Activated naive CD4-positive, alpha-beta T cell treated with anti-CD3 and anti-CD28 coated beads, Interleukin-2, amount 50 U/mL, for 72 hours (primary cell): ENCODE measurements at regions not wholly inside any gene's neighbourhood (a gene's known extent, or its start where the extent isn't known, plus 50 kb on each side); places are given as distances from the start of the nearest gene placed in this dataset.

Source experiments
- ATAC-seq, 2 donors: fragments of 150-1000 bp; cut with Tn5 transposase; 2 replicates each; pipeline ENCODE4 v1.10.0; 2021; ENCODE audit warnings: mild to moderate bottlenecking in 2 of 2, moderate library complexity in 2 of 2
- DNase-seq, 2 donors: peaks; one replicate each; pipeline ENCODE4 v3.0.0; 2021 to 2022; ENCODE audit warnings: low spot score in 2 of 2
- H3K27ac Mint-ChIP-seq, 2 donors: one replicate each; pipeline ENCODE4 v1.8.0; 2022; ENCODE audit warnings: mild to moderate bottlenecking in 2 of 2, mixed read lengths in 2 of 2
- H3K36me3 Mint-ChIP-seq, 2 donors: one replicate each; pipeline ENCODE4 v1.8.0; 2022; ENCODE audit warnings: mixed read lengths in 2 of 2
- H3K9me3 Mint-ChIP-seq, 2 donors: one replicate each; pipeline ENCODE4 v1.8.0; 2022; ENCODE audit warnings: mixed read lengths in 2 of 2

- Mint-ChIP-seq H3K9me3 (no peaks in the 10 kb centered on the region), H3K36me3 (no peaks in the 10 kb centered on the region), H3K27ac (no peak overlapping the region)
- DNase-seq (no peak), ATAC-seq (no peak)
Observed at GRCh38 chr6:1027109-1027794, 284.6 kb upstream of the FOXQ1 start.

- Mint-ChIP-seq H3K36me3 (peaks cover 0 to 9% of the 10 kb centered on the region in 2 donors), H3K9me3 (peaks cover 3 to 13% of the 10 kb centered on the region in 2 donors), H3K27ac (no peak overlapping the region)
- ATAC-seq = no peak
- no peak for DNase-seq
Observed at GRCh38 chr6:1025821-1026220, 286.1 kb upstream of the FOXQ1 start.

- Mint-ChIP-seq H3K27ac (no peak overlapping the region), H3K36me3 (peaks cover 0 to 9% of the 10 kb centered on the region in 2 donors), H3K9me3 (peaks cover 3 to 13% of the 10 kb centered on the region in 2 donors)
- ATAC-seq (no peak), DNase-seq (no peak)
Observed at GRCh38 chr6:1024587-1024986, 287.3 kb upstream of the FOXQ1 start.

GRCh38 chr6:1024161-1024560 is 287.7 kb upstream of the FOXQ1 start:
- Mint-ChIP-seq H3K36me3 (peaks cover 0 to 9% of the 10 kb centered on the region in 2 donors), H3K9me3 (peaks cover 3 to 13% of the 10 kb centered on the region in 2 donors), H3K27ac (no peak overlapping the region)
- ATAC-seq = no peak
- DNase-seq = no peak

GRCh38 chr6:1023229-1023628 is 288.7 kb upstream of the FOXQ1 start:
- Mint-ChIP-seq H3K27ac (no peak overlapping the region), H3K36me3 (peaks cover 0 to 9% of the 10 kb centered on the region in 2 donors), H3K9me3 (peaks cover 3 to 13% of the 10 kb centered on the region in 2 donors)
- DNase-seq = no peak
- no peak for ATAC-seq

GRCh38 chr6:1022719-1023118 is 289.2 kb upstream of the FOXQ1 start:
- DNase-seq (no peak), ATAC-seq (no peak)
- Mint-ChIP-seq H3K9me3 (peaks cover 3 to 13% of the 10 kb centered on the region in 2 donors), H3K27ac (no peak overlapping the region), H3K36me3 (peaks cover 0 to 9% of the 10 kb centered on the region in 2 donors)

- Mint-ChIP-seq H3K27ac (no peak overlapping the region), H3K36me3 (peaks cover 0 to 9% of the 10 kb centered on the region in 2 donors), H3K9me3 (peaks cover 3 to 13% of the 10 kb centered on the region in 2 donors)
- ATAC-seq = no peak
- no peak for DNase-seq
Observed at GRCh38 chr6:1020837-1021236, 291.1 kb upstream of the FOXQ1 start.

GRCh38 chr6:1020133-1020532 is 291.8 kb upstream of the FOXQ1 start:
- DNase-seq (no peak), ATAC-seq (no peak)
- peaks cover 0 to 9% of the 10 kb centered on the region in 2 donors for H3K36me3 Mint-ChIP-seq
- peaks cover 3 to 13% of the 10 kb centered on the region in 2 donors for H3K9me3 Mint-ChIP-seq
- H3K27ac Mint-ChIP-seq = no peak overlapping the region

GRCh38 chr6:1018041-1018440 is 293.9 kb upstream of the FOXQ1 start:
- ATAC-seq (no peak), DNase-seq (no peak)
- Mint-ChIP-seq H3K27ac (no peak overlapping the region), H3K36me3 (peaks cover 0 to 9% of the 10 kb centered on the region in 2 donors), H3K9me3 (peaks cover 3 to 13% of the 10 kb centered on the region in 2 donors)

GRCh38 chr6:1016329-1017302 is 295.3 kb upstream of the FOXQ1 start:
- H3K9me3 Mint-ChIP-seq = peaks cover 1 to 7% of the 10 kb centered on the region in 2 donors
- no peak overlapping the region for H3K27ac Mint-ChIP-seq
- ATAC-seq (no peak), DNase-seq (no peak)
- peaks cover 0 to 3% of the 10 kb centered on the region in 2 donors for H3K36me3 Mint-ChIP-seq

- ATAC-seq (no peak), DNase-seq (no peak)
- H3K36me3 Mint-ChIP-seq = no peaks in the 10 kb centered on the region
- H3K9me3 Mint-ChIP-seq = no peaks in the 10 kb centered on the region
- no peak overlapping the region for H3K27ac Mint-ChIP-seq
Observed at GRCh38 chr6:1015825-1016224, 296.1 kb upstream of the FOXQ1 start.

- no peak for ATAC-seq
- no peaks in the 10 kb centered on the region for H3K9me3 Mint-ChIP-seq
- no peak for DNase-seq
- H3K36me3 Mint-ChIP-seq = no peaks in the 10 kb centered on the region
- no peak overlapping the region for H3K27ac Mint-ChIP-seq
Observed at GRCh38 chr6:1014431-1014807, 297.5 kb upstream of the FOXQ1 start.

- ATAC-seq (no peak), DNase-seq (no peak)
- Mint-ChIP-seq H3K9me3 (no peaks in the 10 kb centered on the region), H3K36me3 (no peaks in the 10 kb centered on the region), H3K27ac (no peak overlapping the region)
Observed at GRCh38 chr6:1013656-1014430, 298.1 kb upstream of the FOXQ1 start.

GRCh38 chr6:1009103-1009502 is 302.8 kb upstream of the FOXQ1 start:
- no peak for ATAC-seq
- no peak overlapping the region for H3K27ac Mint-ChIP-seq
- H3K9me3 Mint-ChIP-seq = no peaks in the 10 kb centered on the region
- no peaks in the 10 kb centered on the region for H3K36me3 Mint-ChIP-seq
- no peak for DNase-seq

- no peak for DNase-seq
- Mint-ChIP-seq H3K27ac (no peak overlapping the region), H3K9me3 (no peaks in the 10 kb centered on the region), H3K36me3 (no peaks in the 10 kb centered on the region)
- ATAC-seq = no peak
Observed at GRCh38 chr6:1007159-1007558, 304.7 kb upstream of the FOXQ1 start.

- DNase-seq = no peak
- H3K9me3 Mint-ChIP-seq = no peaks in the 10 kb centered on the region
- H3K36me3 Mint-ChIP-seq = no peaks in the 10 kb centered on the region
- H3K27ac Mint-ChIP-seq = no peak overlapping the region
- no peak for ATAC-seq
Observed at GRCh38 chr6:1004885-1005630, 306.8 kb upstream of the FOXQ1 start.
